AG10803 (cell line): ENCODE measurements at regions not wholly inside any gene's neighbourhood (a gene's known extent, or its start where the extent isn't known, plus 50 kb on each side); places are given as distances from the start of the nearest gene placed in this dataset.

ENCODE experiments used
- DNase-seq: peaks from one replicate; pipeline ENCODE4 v3.0.0; 2010; ENCODE audit warnings: low read depth
- H3K4me3 ChIP-seq: 2 replicates; pipeline ENCODE4 v1.5.1; 2011; ENCODE audit warnings: mild to moderate bottlenecking, low read length, control low read depth
- CTCF ChIP-seq: conservative IDR thresholded peaks from 2 replicates; pipeline ENCODE4 v1.5.1; 2011; ENCODE audit warnings: mild to moderate bottlenecking, low read length, control low read depth, inconsistent platforms

- TF ChIP-seq CTCF, result no peak
- no peak for DNase-seq
- no peak overlapping the region for H3K4me3 ChIP-seq
These were observed 173.7 kb downstream of the HS3ST3B1 start for GRCh38 chr17:14474591-14474990.

- H3K4me3 ChIP-seq, result no peak overlapping the region
- TF ChIP-seq CTCF, result no peak
- DNase-seq, result peak; percentile 91
These were observed 170.2 kb downstream of the HS3ST3B1 start for GRCh38 chr17:14471052-14471451.

GRCh38 chr17:14470417-14470816 is 169.5 kb downstream of the HS3ST3B1 start:
- no peak overlapping the region for H3K4me3 ChIP-seq
- no peak for TF ChIP-seq CTCF
- DNase-seq, result no peak

DNA sequence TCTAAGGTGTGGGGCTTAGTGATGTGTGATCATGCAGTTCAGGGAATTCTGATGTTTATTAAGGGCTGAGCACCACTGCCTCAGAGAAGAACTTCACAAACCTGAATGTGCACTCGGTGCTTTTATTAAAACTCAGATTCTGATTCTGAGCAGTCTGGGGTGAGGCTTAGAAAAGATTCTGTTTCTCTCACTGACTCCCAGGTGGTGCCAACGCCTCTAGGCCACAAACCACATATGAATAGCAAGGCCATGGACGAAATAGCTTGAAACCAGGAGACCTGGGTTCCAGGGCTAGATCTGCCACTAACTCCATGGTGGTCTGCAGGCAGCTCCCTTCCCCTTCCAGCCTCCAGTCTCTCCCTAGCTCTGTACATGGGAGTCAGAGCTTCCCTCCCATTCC is 169.1 kb downstream of the HS3ST3B1 start:
- no peak for TF ChIP-seq CTCF
- DNase-seq, result no peak
- H3K4me3 ChIP-seq, result no peak overlapping the region

DNA sequence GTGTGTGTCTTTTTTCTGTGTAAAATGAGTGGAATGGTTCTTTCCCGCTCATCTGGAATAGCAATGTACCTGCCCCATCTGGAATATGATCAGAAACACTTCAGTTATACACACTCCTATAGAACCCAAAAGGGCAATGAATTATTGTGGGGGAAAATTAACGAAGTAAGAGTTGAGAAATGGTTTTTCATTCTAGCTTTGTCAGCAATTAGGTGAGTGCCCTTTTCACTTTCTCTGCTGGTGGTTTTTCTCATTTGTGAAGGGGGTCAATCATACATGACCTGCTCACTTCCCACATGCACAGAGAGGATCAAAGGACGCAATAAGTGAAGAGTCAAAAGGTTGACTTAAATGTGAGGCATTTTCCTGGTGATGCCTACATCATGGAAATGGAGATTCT is 168.0 kb downstream of the HS3ST3B1 start:
- H3K4me3 ChIP-seq, result no peak overlapping the region
- TF ChIP-seq CTCF, result no peak
- no peak for DNase-seq

DNA sequence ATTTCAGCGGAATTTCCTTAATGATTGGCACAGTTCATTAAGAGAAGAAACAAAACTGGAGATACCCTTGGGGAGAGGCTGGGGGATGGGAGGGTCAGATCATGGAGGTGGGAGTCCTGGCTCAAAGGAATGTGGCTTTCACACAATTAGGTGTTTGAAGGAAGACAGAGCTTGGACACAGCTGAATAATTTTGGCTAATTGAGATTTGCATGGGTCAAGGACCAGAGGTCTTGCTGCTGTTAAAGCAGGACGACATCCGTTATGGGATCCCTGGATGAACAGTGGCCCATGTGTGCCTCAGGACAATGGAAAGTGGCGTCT is 160.3 kb downstream of the HS3ST3B1 start:
- TF ChIP-seq CTCF, result no peak
- H3K4me3 ChIP-seq, result no peak overlapping the region
- no peak for DNase-seq

DNA sequence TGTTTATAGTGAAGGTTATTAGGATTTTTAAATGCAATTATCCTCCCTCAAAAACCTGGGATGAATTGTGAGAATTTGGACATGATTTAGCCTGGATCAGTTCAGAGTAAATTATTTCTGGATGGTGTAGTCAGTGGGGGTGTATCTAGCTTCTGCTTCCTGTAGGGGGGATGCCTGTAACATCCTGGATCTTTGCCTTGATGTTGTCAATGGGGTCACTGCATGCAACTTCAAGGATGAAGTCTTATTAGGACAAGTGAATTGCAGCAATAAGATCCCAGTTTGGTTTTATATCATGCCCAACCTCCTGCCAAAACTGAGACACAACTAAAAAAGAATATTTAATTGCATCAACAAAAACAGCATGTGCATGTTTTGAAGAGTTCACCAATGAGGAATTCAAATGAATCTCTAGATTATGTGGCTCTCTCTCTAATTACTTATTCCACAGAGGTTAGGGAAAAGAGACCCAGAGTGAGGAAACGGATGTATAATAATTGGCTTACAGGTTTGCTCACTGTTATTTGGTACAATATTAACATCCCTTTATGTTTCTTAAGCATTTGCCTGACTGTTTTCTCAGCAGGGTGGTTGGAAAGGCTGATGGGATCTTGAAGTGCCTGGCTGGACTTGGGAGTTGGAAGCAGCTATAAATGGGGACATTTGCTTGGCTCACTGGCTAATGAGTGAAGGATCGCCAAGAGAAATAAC is 159.8 kb downstream of the HS3ST3B1 start:
- no peak for TF ChIP-seq CTCF
- no peak for DNase-seq
- H3K4me3 ChIP-seq, result no peak overlapping the region
